G401.6 (cell line): ENCODE measurements at regions not wholly inside any gene's neighbourhood (a gene's known extent, or its start where the extent isn't known, plus 50 kb on each side); places are given as distances from the start of the nearest gene placed in this dataset.
"Not testable (repeated sequence)": the region's sequence is repeated elsewhere in the genome, so short reads cannot be mapped to it uniquely, and the experiment has no call there.

ENCODE experiments used
- FAIRE-seq: peaks from 2 replicates; lab custom pipeline; 2012; peaks lifted over from hg19 to GRCh38; lab: Jason Lieb, UNC

GRCh38 chrX:25442499-25442898, 426.7 kb upstream of the ARX start:
- no peak for FAIRE-seq

- FAIRE-seq: no peak
These were observed 417.5 kb upstream of the ARX start for GRCh38 chrX:25433307-25433706.

GRCh38 chrX:25432396-25432795, 416.6 kb upstream of the ARX start:
- no peak for FAIRE-seq

DNA sequence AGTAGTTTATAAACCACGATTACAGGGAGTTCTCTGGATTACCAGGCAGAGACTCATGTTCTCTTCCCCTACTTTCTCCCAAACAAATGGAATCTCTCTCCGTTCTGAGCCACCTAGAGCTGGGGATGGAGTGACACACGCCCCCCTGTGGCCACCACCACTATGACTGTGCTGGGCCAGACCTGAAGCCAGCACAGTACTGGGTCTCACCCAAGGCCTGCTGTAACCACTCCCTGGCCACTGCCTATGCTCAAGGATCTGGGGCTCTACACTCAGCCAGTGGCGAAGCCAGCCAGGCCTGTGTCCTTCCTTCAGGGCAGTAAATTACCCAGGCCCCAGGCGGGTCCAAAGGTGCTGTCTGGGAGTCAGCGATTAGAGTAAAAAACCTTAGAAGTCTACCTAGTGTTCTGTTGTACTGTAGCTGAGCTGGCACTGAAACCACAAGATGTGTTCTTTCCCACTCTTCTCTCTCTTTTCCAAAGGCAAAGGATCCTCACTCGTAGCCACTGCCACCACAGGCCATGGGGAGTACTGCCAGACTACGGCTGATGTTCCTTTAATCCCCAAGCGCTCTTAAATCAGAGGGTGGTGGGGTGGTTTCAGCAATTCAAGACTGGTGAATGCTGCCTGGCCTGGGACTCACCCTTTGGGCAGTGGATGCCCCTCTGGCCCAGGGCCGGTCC, 412.2 kb upstream of the ARX start:
- FAIRE-seq: no peak

DNA sequence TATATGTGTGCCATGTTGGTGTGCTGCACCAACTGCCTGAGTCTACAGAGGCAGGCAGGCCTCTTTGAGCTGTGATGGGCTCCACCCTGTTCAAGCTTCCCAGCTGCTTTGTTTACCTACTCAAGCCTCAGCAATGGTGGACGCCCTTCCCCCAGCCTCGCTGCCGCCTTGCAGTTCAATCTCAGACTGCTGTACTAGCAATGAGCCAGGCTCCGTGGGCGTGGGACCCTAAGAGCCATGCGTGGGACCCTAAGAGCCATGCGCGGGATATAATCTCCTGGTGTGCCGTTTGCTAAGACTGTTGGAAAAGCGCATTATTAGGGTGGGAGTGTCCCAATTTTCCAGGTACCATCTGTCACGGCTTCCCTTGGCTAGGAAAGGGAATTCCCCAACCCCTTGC, 388.4 kb upstream of the ARX start:
- not testable (repeated sequence) for FAIRE-seq

- FAIRE-seq: no peak
These were observed 373.5 kb upstream of the ARX start for GRCh38 chrX:25389266-25389665.

DNA sequence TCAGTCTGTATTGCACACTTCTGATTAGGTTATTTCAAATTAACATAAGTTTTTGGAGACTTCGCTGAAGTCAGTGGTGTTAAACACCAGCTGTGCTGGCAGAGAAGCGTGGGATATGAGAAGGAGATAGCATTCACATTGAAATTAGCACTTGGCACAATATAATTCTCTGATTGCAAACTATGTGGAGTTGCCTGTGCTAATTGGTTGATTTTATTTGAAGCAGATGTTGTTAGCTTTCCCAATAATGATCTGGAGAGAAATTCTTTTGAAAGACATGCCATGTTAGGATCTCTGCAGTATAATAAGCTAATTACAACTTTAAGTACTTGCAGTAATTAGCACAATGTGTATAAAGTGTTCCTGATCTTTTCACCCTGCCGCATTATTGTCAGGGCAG, 367.4 kb upstream of the ARX start:
- no peak for FAIRE-seq

- FAIRE-seq: no peak
These were observed 340.7 kb upstream of the ARX start for GRCh38 chrX:25356456-25356855.

GRCh38 chrX:25344161-25344936, 328.6 kb upstream of the ARX start:
- no peak for FAIRE-seq

GRCh38 chrX:25343060-25343459, 327.3 kb upstream of the ARX start:
- FAIRE-seq: no peak

- no peak for FAIRE-seq
These were observed 322.1 kb upstream of the ARX start for GRCh38 chrX:25337841-25338240.

- FAIRE-seq: no peak
These were observed 285.2 kb upstream of the ARX start for GRCh38 chrX:25300994-25301393.

- no peak for FAIRE-seq
These were observed 281.1 kb upstream of the ARX start for GRCh38 chrX:25296850-25297249.

- no peak for FAIRE-seq
These were observed 279.7 kb upstream of the ARX start for GRCh38 chrX:25295466-25295865.

DNA sequence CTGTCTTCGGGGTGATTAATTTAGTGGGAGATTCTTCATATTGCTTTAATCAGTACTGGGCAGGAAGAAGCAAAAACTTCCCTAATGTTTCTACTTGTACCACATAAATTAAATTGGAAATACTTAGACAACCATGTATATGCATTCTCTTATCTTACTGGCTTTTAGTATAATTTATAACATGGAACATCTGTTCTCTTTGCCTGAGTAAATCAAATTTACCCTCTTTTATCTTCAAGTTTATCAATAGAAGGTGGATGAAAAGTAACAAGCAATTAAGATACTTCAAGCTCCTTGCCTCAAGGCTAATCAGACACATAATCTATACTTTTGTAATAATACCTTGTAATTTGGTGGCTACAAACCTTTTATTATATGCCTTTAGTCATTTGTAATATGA, 274.4 kb upstream of the ARX start:
- FAIRE-seq: no peak

DNA sequence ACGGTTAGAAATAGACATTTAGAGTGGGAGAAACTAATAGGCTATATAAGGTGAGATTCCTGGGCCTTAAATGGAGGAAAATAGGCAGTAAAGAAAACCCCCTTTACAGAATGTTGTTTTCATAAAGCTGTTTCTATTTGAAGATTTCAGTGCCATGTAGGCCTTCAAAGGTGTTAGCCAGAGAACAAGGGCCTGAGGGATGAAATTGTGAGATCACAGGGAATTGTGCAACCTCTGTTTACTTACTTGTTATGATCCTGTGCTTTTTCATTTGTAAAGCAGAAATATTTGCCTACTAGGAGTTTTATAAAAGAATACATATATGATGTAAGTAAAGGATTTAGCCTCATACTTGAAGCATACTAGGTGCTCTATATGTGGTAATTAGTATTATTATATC, 272.9 kb upstream of the ARX start:
- FAIRE-seq: no peak

DNA sequence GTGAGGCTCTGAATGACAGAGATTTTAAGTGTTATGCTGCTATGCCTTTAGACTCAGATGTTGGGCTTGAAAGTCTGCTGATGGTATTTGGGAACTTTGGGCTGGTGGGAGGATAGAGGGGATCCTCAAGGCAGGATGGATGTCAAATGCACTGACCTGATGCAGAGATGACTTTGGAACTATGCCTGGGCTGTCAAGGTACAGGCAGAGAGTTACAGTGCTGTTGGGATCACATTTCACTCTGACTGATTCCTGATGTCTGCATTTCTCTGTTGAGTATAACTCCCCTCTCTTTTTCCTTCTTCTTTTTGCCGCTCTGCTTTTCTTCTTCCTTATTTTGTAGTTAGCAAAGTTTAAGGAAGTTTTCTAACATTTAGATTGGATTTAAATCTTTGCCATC, 271.8 kb upstream of the ARX start:
- FAIRE-seq: no peak

DNA sequence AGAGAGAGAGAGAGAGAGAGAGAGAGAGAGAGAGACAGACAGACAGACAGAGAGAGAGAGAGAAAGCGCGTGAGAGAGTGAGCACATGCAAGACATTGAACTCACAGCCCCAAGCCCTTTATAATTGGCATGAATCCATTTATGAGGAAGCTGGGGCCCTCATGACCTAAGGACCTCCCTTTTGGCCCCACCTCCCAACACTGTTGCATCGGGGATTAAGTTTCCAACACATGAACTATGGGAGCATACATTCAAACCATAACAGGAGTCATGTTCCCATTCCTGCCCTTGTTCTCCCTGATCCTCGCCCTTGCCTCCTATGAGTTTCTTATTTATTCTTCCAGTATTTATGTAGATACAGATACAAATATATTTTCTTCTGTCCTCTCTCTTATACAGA, 269.8 kb upstream of the ARX start:
- FAIRE-seq: no peak

GRCh38 chrX:25279510-25279909, 263.7 kb upstream of the ARX start:
- FAIRE-seq: no peak

GRCh38 chrX:25278341-25278740, 262.6 kb upstream of the ARX start:
- FAIRE-seq: no peak

- no peak for FAIRE-seq
These were observed 261.8 kb upstream of the ARX start for GRCh38 chrX:25277574-25277973.

- FAIRE-seq: no peak
These were observed 259.4 kb upstream of the ARX start for GRCh38 chrX:25275159-25275558.

DNA sequence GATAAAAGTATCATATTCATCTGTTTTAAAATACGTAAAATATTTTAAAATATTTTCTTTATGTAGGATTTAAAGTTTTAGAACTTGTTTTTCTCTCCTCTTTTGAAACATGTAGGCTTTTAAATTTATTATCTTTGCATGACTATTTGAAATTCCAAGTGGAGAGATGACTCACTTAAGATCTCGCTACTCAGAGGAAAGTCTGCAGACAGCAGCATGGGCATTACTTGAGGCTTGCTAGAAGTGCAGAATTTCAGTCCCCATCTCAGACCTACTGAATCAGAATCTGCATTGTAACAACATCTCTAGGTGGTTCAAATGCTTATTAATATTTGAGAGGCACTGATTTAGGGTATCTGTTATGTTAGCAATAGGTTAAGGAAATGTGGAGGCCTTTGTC, 225.7 kb upstream of the ARX start:
- FAIRE-seq: no peak

- FAIRE-seq: no peak
These were observed 210.4 kb upstream of the ARX start for GRCh38 chrX:25226151-25226550.
